HEK293 (cell line): ENCODE measurements at regions not wholly inside any gene's neighbourhood (a gene's known extent, or its start where the extent isn't known, plus 50 kb on each side); places are given as distances from the start of the nearest gene placed in this dataset.
"Not testable (repeated sequence)": the region's sequence is repeated elsewhere in the genome, so short reads cannot be mapped to it uniquely, and the experiment has no call there.

Experiments used
- CTCF ChIA-PET: fragments of 350-600 bp; formaldehyde crosslinking; extraction: SDS; loops from one replicate; lab custom pipeline; 2021; ENCODE audit warnings: antibody characterized with exemption; lab: Yijun Ruan, JAX
- POLR2A ChIA-PET: fragments of 300-600 bp; formaldehyde crosslinking; extraction: SDS; loops from one replicate; lab custom pipeline; 2020; ENCODE audit warnings: antibody characterized with exemption, inconsistent platforms; lab: Yijun Ruan, JAX
- H3K27ac ChIP-seq: fragments of 200-500 bp; sonication (Bioruptor generic); 2 replicates; pipeline ENCODE4 v1.5.1; 2014; ENCODE audit warnings: low read depth, low read length, control low read depth, inconsistent platforms; ENCODE audit errors: extremely low read depth
- H3K36me3 ChIP-seq, 2 experiments: fragments of 200-500 bp in 1 of 2; sonication (Bioruptor generic) in 1 of 2; 1 replicate in 1 of 2; 2 replicates in 1 of 2; pipeline ENCODE4 v1.5.1; 2014 to 2017; ENCODE audit warnings: inconsistent platforms in 2 of 2, low read length in 2 of 2; ENCODE audit not compliant: control insufficient read depth in 2 of 2, insufficient read depth in 1 of 2
- H3K4me1 ChIP-seq: fragments of 200-500 bp; sonication (Bioruptor generic); 2 replicates; pipeline ENCODE4 v1.5.1; 2014; ENCODE audit warnings: mild to moderate bottlenecking, low read length, inconsistent platforms; ENCODE audit not compliant: control insufficient read depth, insufficient read depth
- H3K4me3 ChIP-seq: 2 replicates; pipeline ENCODE4 v1.5.1; 2011; ENCODE audit warnings: low read depth, mild to moderate bottlenecking, control low read depth, low read length, moderate library complexity
- H3K9me3 ChIP-seq: fragments of 200-500 bp; sonication (Bioruptor generic); 2 replicates; pipeline ENCODE4 v1.5.1; 2014; ENCODE audit warnings: low read depth, low read length, inconsistent platforms; ENCODE audit not compliant: control insufficient read depth, insufficient read depth
- BCL11B ChIP-seq: fragments of 450-650 bp; formaldehyde crosslinking; IDR thresholded peaks from 2 replicates; pipeline ENCODE4 v1.5.1; 2016; ENCODE audit warnings: low read depth, missing biosample characterization, missing genetic modification characterization
- SETDB1 ChIP-seq: IDR thresholded peaks from one replicate; pipeline ENCODE4 v1.6.1; 2017; ENCODE audit warnings: mild to moderate bottlenecking, low read length, moderate library complexity, mixed read lengths; ENCODE audit not compliant: insufficient read length
- ZBTB1 ChIP-seq: fragments of 450-650 bp; formaldehyde crosslinking; IDR thresholded peaks from 2 replicates; pipeline ENCODE4 v1.5.1; 2016; ENCODE audit warnings: missing biosample characterization, missing genetic modification characterization
- ZBTB11 ChIP-seq: fragments of 450-650 bp; formaldehyde crosslinking; conservative IDR thresholded peaks from 2 replicates; pipeline ENCODE4 v1.5.1; 2016; ENCODE audit warnings: low read depth, missing biosample characterization, missing genetic modification characterization
- ZNF121 ChIP-seq: fragments of 450-650 bp; formaldehyde crosslinking; IDR thresholded peaks from 2 replicates; pipeline ENCODE4 v1.5.1; 2016; ENCODE audit warnings: missing biosample characterization, missing genetic modification characterization
- ZNF132 ChIP-seq: fragments of 450-650 bp; formaldehyde crosslinking; IDR thresholded peaks from 2 replicates; pipeline ENCODE4 v1.5.1; 2017; ENCODE audit warnings: missing biosample characterization, missing genetic modification characterization, borderline replicate concordance
- ZNF146 ChIP-seq: fragments of 450-650 bp; formaldehyde crosslinking; IDR thresholded peaks from 2 replicates; pipeline ENCODE4 v1.5.1; 2016; ENCODE audit warnings: missing biosample characterization, missing genetic modification characterization
- ZNF324 ChIP-seq: fragments of 450-650 bp; formaldehyde crosslinking; IDR thresholded peaks from 2 replicates; pipeline ENCODE4 v1.5.1; 2016; ENCODE audit warnings: missing biosample characterization, missing genetic modification characterization
- ZNF692 ChIP-seq: fragments of 450-650 bp; formaldehyde crosslinking; IDR thresholded peaks from 2 replicates; pipeline ENCODE4 v1.5.1; 2016; ENCODE audit warnings: missing biosample characterization, missing genetic modification characterization
- ZSCAN5A ChIP-seq: fragments of 450-650 bp; formaldehyde crosslinking; IDR thresholded peaks from 2 replicates; pipeline ENCODE4 v1.5.1; 2016; ENCODE audit warnings: missing biosample characterization, missing genetic modification characterization
- TF ChIP-seq, protein P1 (sequence below): fragments of 450-650 bp; formaldehyde crosslinking; IDR thresholded peaks from 2 replicates; pipeline ENCODE4 v1.5.1; 2016; ENCODE audit warnings: missing biosample characterization, missing genetic modification characterization, low read depth

DNA sequence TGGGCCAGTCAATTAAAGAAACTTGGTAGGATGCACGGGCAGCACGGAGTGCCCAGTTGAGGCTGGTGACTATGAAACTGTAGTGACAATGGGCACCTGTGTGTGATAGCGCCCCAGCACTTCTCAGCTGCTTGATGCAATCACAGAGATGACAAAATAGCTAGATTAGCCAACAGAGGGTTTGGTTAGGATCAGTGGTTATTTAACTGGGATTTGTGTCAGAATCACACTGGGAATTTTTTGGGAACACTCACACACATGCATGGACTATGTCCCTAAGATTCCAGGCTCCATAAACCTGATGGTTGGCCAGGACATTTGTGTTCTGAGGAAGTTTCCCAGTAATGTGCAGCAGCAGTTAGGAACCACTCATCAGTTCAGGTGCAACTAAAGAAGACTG lies 51.2 kb upstream of the DAAM1 start:
- Histone ChIP-seq H3K4me3 (no peak overlapping the region), H3K9me3 (no peaks in the 10 kb centered on the region), H3K27ac (no peak overlapping the region), H3K36me3 (no peaks in the 10 kb centered on the region), H3K4me1 (0 out of 2 replicates have a peak, but pooled peaks cover under 1% of the 10 kb centered on the region)
- POLR2A ChIA-PET, result no interaction called here
- CTCF ChIA-PET, result interaction anchor here (0.7 kb wide), 1 partner anchor 128 kb away, joined by 3 read pairs; no protein-coding TSS in a partner anchor
- no peak for TF ChIP-seq ZBTB1 (tag by site-specific recombination)
- TF ChIP-seq ZNF132 (tag by site-specific recombination), result no peak
- TF ChIP-seq ZSCAN5A, result no peak
- TF ChIP-seq ZNF692 (tag by site-specific recombination), result no peak
- TF ChIP-seq, protein P1, sequence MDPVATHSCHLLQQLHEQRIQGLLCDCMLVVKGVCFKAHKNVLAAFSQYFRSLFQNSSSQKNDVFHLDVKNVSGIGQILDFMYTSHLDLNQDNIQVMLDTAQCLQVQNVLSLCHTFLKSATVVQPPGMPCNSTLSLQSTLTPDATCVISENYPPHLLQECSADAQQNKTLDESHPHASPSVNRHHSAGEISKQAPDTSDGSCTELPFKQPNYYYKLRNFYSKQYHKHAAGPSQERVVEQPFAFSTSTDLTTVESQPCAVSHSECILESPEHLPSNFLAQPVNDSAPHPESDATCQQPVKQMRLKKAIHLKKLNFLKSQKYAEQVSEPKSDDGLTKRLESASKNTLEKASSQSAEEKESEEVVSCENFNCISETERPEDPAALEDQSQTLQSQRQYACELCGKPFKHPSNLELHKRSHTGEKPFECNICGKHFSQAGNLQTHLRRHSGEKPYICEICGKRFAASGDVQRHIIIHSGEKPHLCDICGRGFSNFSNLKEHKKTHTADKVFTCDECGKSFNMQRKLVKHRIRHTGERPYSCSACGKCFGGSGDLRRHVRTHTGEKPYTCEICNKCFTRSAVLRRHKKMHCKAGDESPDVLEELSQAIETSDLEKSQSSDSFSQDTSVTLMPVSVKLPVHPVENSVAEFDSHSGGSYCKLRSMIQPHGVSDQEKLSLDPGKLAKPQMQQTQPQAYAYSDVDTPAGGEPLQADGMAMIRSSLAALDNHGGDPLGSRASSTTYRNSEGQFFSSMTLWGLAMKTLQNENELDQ (tag by site-specific recombination), result no peak
- TF ChIP-seq ZBTB11 (tag by site-specific recombination), result no peak
- TF ChIP-seq ZNF146, result no peak
- no peak for TF ChIP-seq ZNF324 (tag by site-specific recombination)
- TF ChIP-seq SETDB1, result no peak
- TF ChIP-seq ZNF121, result no peak
- no peak for TF ChIP-seq BCL11B

DNA sequence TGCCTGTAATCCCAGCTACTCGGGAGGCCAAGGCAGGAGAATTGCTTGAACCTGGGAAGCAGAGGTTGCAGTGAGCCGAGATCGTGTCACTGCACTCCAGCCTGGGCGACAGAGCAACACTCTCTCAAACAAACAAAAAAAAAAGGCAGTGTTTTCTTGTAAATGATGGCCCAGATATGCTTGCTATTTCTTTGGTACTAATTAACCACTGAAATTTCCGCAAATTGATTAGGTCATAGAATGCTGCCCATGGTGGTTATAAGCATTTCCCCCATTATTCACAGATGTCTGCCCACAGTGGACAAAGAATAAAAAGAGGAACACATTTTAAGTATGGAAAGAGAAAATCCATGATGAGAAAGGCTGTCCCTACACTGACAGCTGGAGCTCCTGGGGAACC lies 49.9 kb upstream of the DAAM1 start:
- H3K36me3 ChIP-seq, POLR2A ChIA-PET, H3K27ac ChIP-seq, H3K9me3 ChIP-seq, H3K4me3 ChIP-seq, H3K4me1 ChIP-seq: not testable (repeated sequence)
- CTCF ChIA-PET, result interaction anchor here (0.5 kb wide), 1 partner anchor 305 kb away, joined by 3 read pairs; no protein-coding TSS in a partner anchor
